GM21717 (cell line): ENCODE measurements at regions not wholly inside any gene's neighbourhood (a gene's known extent, or its start where the extent isn't known, plus 50 kb on each side); places are given as distances from the start of the nearest gene placed in this dataset.
"Not testable (repeated sequence)": the region's sequence is repeated elsewhere in the genome, so short reads cannot be mapped to it uniquely, and the experiment has no call there.

Source experiments
- ATAC-seq: cut with Tn5 transposase; IDR thresholded peaks from one replicate; pipeline ENCODE4 v1.9.1; 2021; ENCODE audit warnings: mild to moderate bottlenecking, moderate library complexity; ENCODE audit not compliant: unreplicated experiment

DNA sequence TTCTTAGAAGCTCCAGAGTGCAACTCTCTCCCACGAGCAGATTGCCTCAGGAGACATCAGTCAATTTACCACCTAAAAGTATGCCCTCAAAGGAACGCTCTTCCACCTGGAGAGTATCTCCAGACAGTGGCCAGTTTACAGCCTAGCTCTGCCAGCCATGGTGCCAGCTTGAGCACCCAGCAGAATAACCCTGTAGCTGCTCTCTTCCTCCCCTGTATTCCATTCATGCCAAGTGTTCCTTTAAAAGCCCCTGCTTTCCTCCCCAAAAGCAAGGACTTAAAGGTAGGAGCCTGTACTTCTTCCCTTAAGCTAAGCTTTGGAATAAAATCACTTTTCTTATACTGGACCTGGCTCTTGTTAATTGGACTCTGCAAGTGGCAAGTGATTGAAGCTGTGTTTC is 245.4 kb upstream of the TMEM132C start:
- ATAC-seq, result no peak

- no peak for ATAC-seq
Measured at GRCh38 chr12:128025589-128026245, 241.3 kb upstream of the TMEM132C start.

GRCh38 chr12:128026696-128027574 is 240.0 kb upstream of the TMEM132C start:
- ATAC-seq, result no peak

DNA sequence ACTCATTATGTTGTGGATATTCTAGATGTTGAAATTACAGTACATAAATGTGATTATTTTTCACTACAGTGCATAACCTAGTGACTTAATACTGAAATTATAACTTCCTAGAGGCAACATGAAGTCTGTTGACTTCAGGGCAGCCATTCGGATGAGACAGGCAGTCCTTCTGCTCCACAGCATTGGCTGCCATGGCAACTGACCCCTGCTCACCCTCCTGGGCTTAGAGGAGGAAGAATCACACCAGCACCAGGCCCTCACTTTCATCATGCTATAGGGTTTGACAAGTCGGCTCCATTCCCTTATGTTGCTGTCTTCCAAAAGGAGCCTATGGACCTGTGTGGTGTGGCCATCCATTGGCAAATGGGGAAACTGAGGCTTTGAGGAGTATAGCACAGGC is 233.5 kb upstream of the TMEM132C start:
- ATAC-seq, result no peak

- ATAC-seq, result no peak
Measured at GRCh38 chr12:128040971-128041370, 226.0 kb upstream of the TMEM132C start.

DNA sequence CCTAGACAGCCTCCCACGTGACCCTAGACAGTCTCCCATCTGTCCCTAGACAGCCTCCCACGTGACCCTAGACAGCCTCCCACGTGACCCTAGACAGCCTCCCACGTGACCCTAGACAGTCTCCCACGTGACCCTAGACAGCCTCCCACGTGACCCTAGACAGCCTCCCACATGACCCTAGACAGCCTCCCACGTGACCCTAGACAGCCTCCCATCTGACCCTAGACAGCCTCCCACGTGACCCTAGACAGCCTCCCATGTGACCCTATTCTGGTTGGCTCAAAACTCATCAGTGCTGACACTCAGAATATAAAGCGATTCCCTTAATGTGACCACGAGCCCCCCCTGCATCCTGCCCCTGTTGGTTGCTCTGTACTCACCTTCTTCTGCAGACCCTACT is 224.7 kb upstream of the TMEM132C start:
- not testable (repeated sequence) for ATAC-seq

GRCh38 chr12:128042825-128043224 is 224.1 kb upstream of the TMEM132C start:
- ATAC-seq, result no peak

GRCh38 chr12:128043317-128043716 is 223.7 kb upstream of the TMEM132C start:
- no peak for ATAC-seq

- ATAC-seq, result no peak
Measured at GRCh38 chr12:128047266-128048060, 219.5 kb upstream of the TMEM132C start.

- no peak for ATAC-seq
Measured at GRCh38 chr12:128052331-128052730, 214.6 kb upstream of the TMEM132C start.

- ATAC-seq, result no peak
Measured at GRCh38 chr12:128052777-128053176, 214.2 kb upstream of the TMEM132C start.

- no peak for ATAC-seq
Measured at GRCh38 chr12:128055567-128055966, 211.4 kb upstream of the TMEM132C start.

- ATAC-seq, result no peak
Measured at GRCh38 chr12:128056136-128056801, 210.7 kb upstream of the TMEM132C start.

GRCh38 chr12:128057586-128057985 is 209.4 kb upstream of the TMEM132C start:
- ATAC-seq, result no peak

GRCh38 chr12:128059621-128060370 is 207.2 kb upstream of the TMEM132C start:
- no peak for ATAC-seq

GRCh38 chr12:128068211-128068610 is 198.8 kb upstream of the TMEM132C start:
- ATAC-seq, result no peak

GRCh38 chr12:128069359-128069997 is 197.5 kb upstream of the TMEM132C start:
- peak; percentile 63 for ATAC-seq

- no peak for ATAC-seq
Measured at GRCh38 chr12:128073937-128074336, 193.0 kb upstream of the TMEM132C start.

GRCh38 chr12:128075332-128075731 is 191.6 kb upstream of the TMEM132C start:
- no peak for ATAC-seq

- ATAC-seq, result no peak
Measured at GRCh38 chr12:128076188-128076587, 190.8 kb upstream of the TMEM132C start.
